SK-N-MC (cell line): ENCODE measurements at regions not wholly inside any gene's neighbourhood (a gene's known extent, or its start where the extent isn't known, plus 50 kb on each side); places are given as distances from the start of the nearest gene placed in this dataset.

ENCODE experiments used
- EZH2 ChIP-seq: fragments of 200-600 bp; sonication (generic); IDR thresholded peaks from one replicate; pipeline ENCODE4 v1.6.1; 2017; ENCODE audit warnings: antibody characterized with exemption
- FOXP2 ChIP-seq: optimal IDR thresholded peaks from 2 replicates; pipeline ENCODE3; 2011; ENCODE audit warnings: mild to moderate bottlenecking, moderate library complexity; ENCODE audit not compliant: insufficient read depth; ENCODE audit errors: extremely low read length, control extremely low read depth
- POLR2AphosphoS5 ChIP-seq: IDR thresholded peaks from 2 replicates; pipeline ENCODE4 v1.6.1; 2012; ENCODE audit warnings: mild to moderate bottlenecking, low read depth, low read length, borderline replicate concordance

- TF ChIP-seq EZH2 (no peak), POLR2AphosphoS5 (no peak), FOXP2 (no peak)
Observed at GRCh38 chr14:94903338-94903737, 133.4 kb upstream of the GSC start.
